ENCODE measurements at regions not wholly inside any gene's neighbourhood (a gene's known extent, or its start where the extent isn't known, plus 50 kb on each side); places are given as distances from the start of the nearest gene placed in this dataset.
"Not testable (repeated sequence)": the region's sequence is repeated elsewhere in the genome, so short reads cannot be mapped to it uniquely, and the experiment has no call there.

GRCh38 chr12:82627799-82628198 is 58.9 kb upstream of the TMTC2 start:
- Histone ChIP-seq H3K4me1 (no peaks in the 10 kb centered on the region), H3K4me3 (no peak overlapping the region), H3K27ac (no peak overlapping the region), H3K9me3 (no peaks in the 10 kb centered on the region), H3K27me3 (no peaks in the 10 kb centered on the region), H3K36me3 (no peaks in the 10 kb centered on the region)
- TF ChIP-seq POLR2A (IDR thresholded peaks at IDR 0.05) (no peak), CTCF (IDR thresholded peaks at IDR 0.05) (peak in 3 of 6 experiments; percentile 38 to 42 (median 41))
- DNase-seq = no peak

- peak in 1 of 2 donors; percentile 12 for TF ChIP-seq POLR2A (IDR thresholded peaks at IDR 0.05)
- H3K4me3 ChIP-seq, H3K27ac ChIP-seq, H3K4me1 ChIP-seq, H3K9me3 ChIP-seq, H3K36me3 ChIP-seq, H3K27me3 ChIP-seq: not testable (repeated sequence)
- peak in 2 of 3 donors; percentile 55 to 61 for DNase-seq
Measured at GRCh38 chr12:82634495-82635258, 52.0 kb upstream of the TMTC2 start.

GRCh38 chr12:82635263-82635662 is 51.4 kb upstream of the TMTC2 start:
- H3K4me1 ChIP-seq = no peaks in the 10 kb centered on the region
- H3K9me3 ChIP-seq = no peaks in the 10 kb centered on the region
- no peak overlapping the region for H3K27ac ChIP-seq
- no peaks in the 10 kb centered on the region for H3K27me3 ChIP-seq
- DNase-seq = no peak
- H3K4me3 ChIP-seq = no peak overlapping the region
- H3K36me3 ChIP-seq = no peaks in the 10 kb centered on the region
- TF ChIP-seq POLR2A (IDR thresholded peaks at IDR 0.05) = no peak
- TF ChIP-seq CTCF (IDR thresholded peaks at IDR 0.05) = no peak
